ENCODE measurements at regions not wholly inside any gene's neighbourhood (a gene's known extent, or its start where the extent isn't known, plus 50 kb on each side); places are given as distances from the start of the nearest gene placed in this dataset.

- no peaks in the 10 kb centered on the region for H3K36me3 ChIP-seq (replicated peaks; ENCODE audit: insufficient read depth, low read depth)
- no peaks in the 10 kb centered on the region for H3K27me3 ChIP-seq
- no peak overlapping the region for H3K4me2 ChIP-seq
- peaks cover 6% of the 10 kb centered on the region for H3K4me1 ChIP-seq (ENCODE audit: insufficient read depth)
- no peaks in the 10 kb centered on the region for H3K9me3 ChIP-seq (ENCODE audit: low read depth)
- no peak overlapping the region for H3K4me3 ChIP-seq
- no peak overlapping the region for H3K27ac ChIP-seq
- no peaks in the 10 kb centered on the region for H3K9me2 ChIP-seq (replicated peaks; ENCODE audit: insufficient read depth)
- H4K20me1 ChIP-seq (ENCODE audit: insufficient read depth, poor library complexity, severe bottlenecking) = no peaks in the 10 kb centered on the region
- peak overlapping the region; percentile 7 for H2AFZ ChIP-seq
- no peaks in the 10 kb centered on the region for H3K79me2 ChIP-seq
- TF ChIP-seq EZH2 (IDR thresholded peaks at IDR 0.05; ENCODE audit: borderline replicate concordance) = no peak
- TF ChIP-seq CTCF (IDR thresholded peaks at IDR 0.05; ENCODE audit: poor library complexity) = peak; percentile 77
- DNase-seq (ENCODE audit: low spot score) = peak; percentile 71
Measured at GRCh38 chr10:25758041-25758457, 176.0 kb upstream of the MYO3A start.

- no peaks in the 10 kb centered on the region for H3K9me3 ChIP-seq (ENCODE audit: low read depth)
- no peaks in the 10 kb centered on the region for H3K36me3 ChIP-seq (replicated peaks; ENCODE audit: insufficient read depth, low read depth)
- no peaks in the 10 kb centered on the region for H4K20me1 ChIP-seq (ENCODE audit: insufficient read depth, poor library complexity, severe bottlenecking)
- no peak overlapping the region for H3K27ac ChIP-seq
- H3K27me3 ChIP-seq = no peaks in the 10 kb centered on the region
- peaks cover 6% of the 10 kb centered on the region for H3K4me1 ChIP-seq (ENCODE audit: insufficient read depth)
- WGBS (ENCODE audit: low lambda C conversion rate, missing lambda C conversion rate) = 4% methylated on average over 1 of the region's 1 CpG
- no peaks in the 10 kb centered on the region for H3K9me2 ChIP-seq (replicated peaks; ENCODE audit: insufficient read depth)
- no peak overlapping the region for H3K4me2 ChIP-seq
- DNase-seq (ENCODE audit: low spot score) = no peak
- H3K4me3 ChIP-seq = no peak overlapping the region
- H3K79me2 ChIP-seq = no peaks in the 10 kb centered on the region
- TF ChIP-seq CTCF (IDR thresholded peaks at IDR 0.05; ENCODE audit: poor library complexity) = no peak
- no peak for TF ChIP-seq EZH2phosphoT487 (IDR thresholded peaks at IDR 0.05; ENCODE audit: low read depth, severe bottlenecking, unreplicated experiment)
- no peak for TF ChIP-seq EZH2 (IDR thresholded peaks at IDR 0.05; ENCODE audit: borderline replicate concordance)
- no peak overlapping the region for H2AFZ ChIP-seq
Measured at GRCh38 chr10:25758511-25758910, 175.5 kb upstream of the MYO3A start.

- no peaks in the 10 kb centered on the region for H3K9me2 ChIP-seq (replicated peaks; ENCODE audit: insufficient read depth)
- no peak overlapping the region for H3K4me3 ChIP-seq
- H3K36me3 ChIP-seq (replicated peaks; ENCODE audit: insufficient read depth, low read depth) = no peaks in the 10 kb centered on the region
- no peaks in the 10 kb centered on the region for H3K9me3 ChIP-seq (ENCODE audit: low read depth)
- peaks cover 6% of the 10 kb centered on the region for H3K4me1 ChIP-seq (ENCODE audit: insufficient read depth)
- H4K20me1 ChIP-seq (ENCODE audit: insufficient read depth, poor library complexity, severe bottlenecking) = no peaks in the 10 kb centered on the region
- H3K27me3 ChIP-seq = peaks cover 24% of the 10 kb centered on the region
- DNase-seq (ENCODE audit: low spot score) = no peak
- H3K4me2 ChIP-seq = no peak overlapping the region
- 68% methylated on average over 4 of the region's 4 CpGs for WGBS (ENCODE audit: low lambda C conversion rate, missing lambda C conversion rate)
- H2AFZ ChIP-seq = no peak overlapping the region
- TF ChIP-seq EZH2phosphoT487 (IDR thresholded peaks at IDR 0.05; ENCODE audit: low read depth, severe bottlenecking, unreplicated experiment) = no peak
- no peak for TF ChIP-seq EZH2 (IDR thresholded peaks at IDR 0.05; ENCODE audit: borderline replicate concordance)
- no peak for TF ChIP-seq CTCF (IDR thresholded peaks at IDR 0.05; ENCODE audit: poor library complexity)
- no peaks in the 10 kb centered on the region for H3K79me2 ChIP-seq
- H3K27ac ChIP-seq = no peak overlapping the region
Measured at GRCh38 chr10:25761937-25762336, 172.1 kb upstream of the MYO3A start.

GRCh38 chr10:25766213-25766612, 167.8 kb upstream of the MYO3A start:
- Histone ChIP-seq H3K79me2 (no peaks in the 10 kb centered on the region), H3K27me3 (peaks cover 26% of the 10 kb centered on the region), H3K9me3 (ENCODE audit: low read depth) (no peaks in the 10 kb centered on the region), H3K4me1 (ENCODE audit: insufficient read depth) (no peaks in the 10 kb centered on the region), H3K4me2 (peak overlapping the region; percentile 74), H3K9me2 (replicated peaks; ENCODE audit: insufficient read depth) (no peaks in the 10 kb centered on the region), H3K4me3 (no peak overlapping the region), H3K36me3 (replicated peaks; ENCODE audit: insufficient read depth, low read depth) (no peaks in the 10 kb centered on the region), H2AFZ (no peak overlapping the region), H4K20me1 (ENCODE audit: insufficient read depth, poor library complexity, severe bottlenecking) (no peaks in the 10 kb centered on the region), H3K27ac (no peak overlapping the region)
- TF ChIP-seq EZH2 (IDR thresholded peaks at IDR 0.05; ENCODE audit: borderline replicate concordance) (no peak), EZH2phosphoT487 (IDR thresholded peaks at IDR 0.05; ENCODE audit: low read depth, severe bottlenecking, unreplicated experiment) (no peak), CTCF (IDR thresholded peaks at IDR 0.05; ENCODE audit: poor library complexity) (no peak)
- WGBS (ENCODE audit: low lambda C conversion rate, missing lambda C conversion rate) = 10% methylated on average over 2 of the region's 2 CpGs
- no peak for DNase-seq (ENCODE audit: low spot score)

Data from hepatocyte (in vitro differentiated cells).